ENCODE measurements at regions not wholly inside any gene's neighbourhood (a gene's known extent, or its start where the extent isn't known, plus 50 kb on each side); places are given as distances from the start of the nearest gene placed in this dataset.

GRCh38 chr2:76281156-76281841, 570.6 kb upstream of the GCFC2 start:
- TF ChIP-seq EZH2 (IDR thresholded peaks at IDR 0.05; ENCODE audit: borderline replicate concordance): no peak
- no peaks in the 10 kb centered on the region for H3K36me3 ChIP-seq (replicated peaks; ENCODE audit: insufficient read depth, low read depth)
- H3K4me3 ChIP-seq: no peak overlapping the region
- H3K4me1 ChIP-seq (ENCODE audit: insufficient read depth): no peaks in the 10 kb centered on the region
- no peak overlapping the region for H3K27ac ChIP-seq
- DNase-seq (ENCODE audit: low spot score): no peak
- no peaks in the 10 kb centered on the region for H3K9me2 ChIP-seq (replicated peaks; ENCODE audit: insufficient read depth)
- no peak overlapping the region for H3K4me2 ChIP-seq
- WGBS (ENCODE audit: low lambda C conversion rate, missing lambda C conversion rate): 78% methylated on average over 2 of the region's 2 CpGs
- H3K27me3 ChIP-seq: no peaks in the 10 kb centered on the region
- no peaks in the 10 kb centered on the region for H3K9me3 ChIP-seq (ENCODE audit: low read depth)
- H2AFZ ChIP-seq: no peak overlapping the region
- no peaks in the 10 kb centered on the region for H3K79me2 ChIP-seq
- H4K20me1 ChIP-seq (ENCODE audit: insufficient read depth, poor library complexity, severe bottlenecking): no peaks in the 10 kb centered on the region

- Histone ChIP-seq H3K4me2 (no peak overlapping the region), H3K27me3 (no peaks in the 10 kb centered on the region), H3K79me2 (no peaks in the 10 kb centered on the region), H3K9me3 (ENCODE audit: low read depth) (no peaks in the 10 kb centered on the region), H3K27ac (no peak overlapping the region), H3K36me3 (replicated peaks; ENCODE audit: insufficient read depth, low read depth) (no peaks in the 10 kb centered on the region), H3K9me2 (replicated peaks; ENCODE audit: insufficient read depth) (no peaks in the 10 kb centered on the region), H3K4me3 (no peak overlapping the region), H3K4me1 (ENCODE audit: insufficient read depth) (no peaks in the 10 kb centered on the region), H4K20me1 (ENCODE audit: insufficient read depth, poor library complexity, severe bottlenecking) (no peaks in the 10 kb centered on the region), H2AFZ (no peak overlapping the region)
- no peak for TF ChIP-seq EZH2 (IDR thresholded peaks at IDR 0.05; ENCODE audit: borderline replicate concordance)
- 48% methylated on average over 2 of the region's 2 CpGs for WGBS (ENCODE audit: low lambda C conversion rate, missing lambda C conversion rate)
- no peak for DNase-seq (ENCODE audit: low spot score)
Measured at GRCh38 chr2:76280686-76281085, 570.0 kb upstream of the GCFC2 start.

GRCh38 chr2:76279142-76279541, 568.4 kb upstream of the GCFC2 start:
- H2AFZ ChIP-seq: no peak overlapping the region
- WGBS (ENCODE audit: low lambda C conversion rate, missing lambda C conversion rate): 96% methylated on average over 4 of the region's 4 CpGs
- no peak for TF ChIP-seq EZH2 (IDR thresholded peaks at IDR 0.05; ENCODE audit: borderline replicate concordance)
- no peak for TF ChIP-seq CTCF (IDR thresholded peaks at IDR 0.05; ENCODE audit: poor library complexity)
- no peak for TF ChIP-seq EZH2phosphoT487 (IDR thresholded peaks at IDR 0.05; ENCODE audit: low read depth, severe bottlenecking, unreplicated experiment)
- no peak overlapping the region for H3K4me3 ChIP-seq
- no peak for DNase-seq (ENCODE audit: low spot score)
- no peaks in the 10 kb centered on the region for H3K27me3 ChIP-seq
- no peaks in the 10 kb centered on the region for H3K4me1 ChIP-seq (ENCODE audit: insufficient read depth)
- H3K36me3 ChIP-seq (replicated peaks; ENCODE audit: insufficient read depth, low read depth): no peaks in the 10 kb centered on the region
- no peak overlapping the region for H3K4me2 ChIP-seq
- H3K79me2 ChIP-seq: no peaks in the 10 kb centered on the region
- H3K9me3 ChIP-seq (ENCODE audit: low read depth): no peaks in the 10 kb centered on the region
- no peaks in the 10 kb centered on the region for H4K20me1 ChIP-seq (ENCODE audit: insufficient read depth, poor library complexity, severe bottlenecking)
- no peaks in the 10 kb centered on the region for H3K9me2 ChIP-seq (replicated peaks; ENCODE audit: insufficient read depth)
- no peak overlapping the region for H3K27ac ChIP-seq

- no peak for DNase-seq (ENCODE audit: low spot score)
- H3K4me3 ChIP-seq: no peak overlapping the region
- H3K9me3 ChIP-seq (ENCODE audit: low read depth): no peaks in the 10 kb centered on the region
- WGBS (ENCODE audit: low lambda C conversion rate, missing lambda C conversion rate): 86% methylated on average over 4 of the region's 4 CpGs
- TF ChIP-seq EZH2 (IDR thresholded peaks at IDR 0.05; ENCODE audit: borderline replicate concordance) (no peak), CTCF (IDR thresholded peaks at IDR 0.05; ENCODE audit: poor library complexity) (no peak), EZH2phosphoT487 (IDR thresholded peaks at IDR 0.05; ENCODE audit: low read depth, severe bottlenecking, unreplicated experiment) (no peak)
- H3K4me1 ChIP-seq (ENCODE audit: insufficient read depth): no peaks in the 10 kb centered on the region
- no peaks in the 10 kb centered on the region for H3K27me3 ChIP-seq
- no peaks in the 10 kb centered on the region for H3K36me3 ChIP-seq (replicated peaks; ENCODE audit: insufficient read depth, low read depth)
- no peak overlapping the region for H3K4me2 ChIP-seq
- no peaks in the 10 kb centered on the region for H4K20me1 ChIP-seq (ENCODE audit: insufficient read depth, poor library complexity, severe bottlenecking)
- no peaks in the 10 kb centered on the region for H3K79me2 ChIP-seq
- H2AFZ ChIP-seq: no peak overlapping the region
- no peak overlapping the region for H3K27ac ChIP-seq
- no peaks in the 10 kb centered on the region for H3K9me2 ChIP-seq (replicated peaks; ENCODE audit: insufficient read depth)
Measured at GRCh38 chr2:76275788-76276187, 565.1 kb upstream of the GCFC2 start.

All from hepatocyte (in vitro differentiated cells).